NCI-H345 treated with DMSO at 0.1 percent for 48 hours (cell line): ENCODE measurements at regions not wholly inside any gene's neighbourhood (a gene's known extent, or its start where the extent isn't known, plus 50 kb on each side); places are given as distances from the start of the nearest gene placed in this dataset.
"Not testable (repeated sequence)": the region's sequence is repeated elsewhere in the genome, so short reads cannot be mapped to it uniquely, and the experiment has no call there.

Experiments used
- DNase-seq: peaks from one replicate; lab custom pipeline; 2025; ENCODE audit not compliant: unreplicated experiment; lab: John Stamatoyannopoulos, UW

- DNase-seq = no peak
Measured at GRCh38 chr13:99792079-99792921, 179.3 kb downstream of the ZIC5 start.

DNA sequence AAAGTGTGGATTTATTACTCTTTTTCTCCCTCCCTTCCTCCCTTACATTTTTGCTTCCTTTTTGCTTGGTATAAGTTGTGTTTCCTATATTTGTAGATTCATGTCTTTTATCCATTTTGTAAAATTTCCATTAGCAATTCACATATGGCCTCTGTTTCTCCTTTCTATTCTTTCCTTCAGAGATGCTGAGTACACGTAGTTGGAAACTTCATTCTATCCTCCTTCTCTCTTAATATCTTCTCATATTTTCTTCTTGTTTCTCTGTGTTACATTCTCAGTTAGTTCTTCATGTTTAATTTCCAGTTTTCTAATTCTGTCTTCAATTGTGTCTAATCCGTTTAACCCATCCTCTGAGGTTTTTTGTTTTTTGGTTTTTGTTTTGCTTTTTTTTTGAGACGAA lies 188.9 kb downstream of the ZIC5 start:
- no peak for DNase-seq

- DNase-seq = no peak
Measured at GRCh38 chr13:99778500-99778899, 193.1 kb downstream of the ZIC5 start.

GRCh38 chr13:99777873-99778272 lies 193.7 kb downstream of the ZIC5 start:
- DNase-seq = no peak

GRCh38 chr13:99774644-99775043 lies 196.9 kb downstream of the ZIC5 start:
- DNase-seq = no peak

DNA sequence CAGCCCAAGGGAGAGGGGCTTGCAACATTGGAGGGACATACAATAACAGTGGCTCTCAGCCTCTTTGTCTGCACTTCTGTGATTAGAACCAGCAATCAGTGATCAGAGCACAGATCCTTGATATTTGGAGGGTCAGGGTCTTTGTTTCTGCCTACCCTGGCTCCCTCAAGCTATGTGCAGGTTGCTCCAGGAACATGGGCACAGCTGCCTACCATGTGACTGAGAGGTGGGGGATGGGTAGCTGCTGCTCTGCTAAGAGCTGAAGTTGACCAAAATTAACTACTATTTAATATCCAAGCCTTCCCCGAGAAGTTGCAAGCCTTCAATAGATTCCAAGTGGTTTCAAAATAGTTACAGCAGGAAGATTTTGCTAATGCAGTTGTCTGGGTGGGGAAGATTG lies 202.6 kb downstream of the ZIC5 start:
- no peak for DNase-seq

- DNase-seq = no peak
Measured at GRCh38 chr13:99766641-99767045, 204.9 kb downstream of the ZIC5 start.

GRCh38 chr13:99765869-99766268 lies 205.7 kb downstream of the ZIC5 start:
- no peak for DNase-seq

DNA sequence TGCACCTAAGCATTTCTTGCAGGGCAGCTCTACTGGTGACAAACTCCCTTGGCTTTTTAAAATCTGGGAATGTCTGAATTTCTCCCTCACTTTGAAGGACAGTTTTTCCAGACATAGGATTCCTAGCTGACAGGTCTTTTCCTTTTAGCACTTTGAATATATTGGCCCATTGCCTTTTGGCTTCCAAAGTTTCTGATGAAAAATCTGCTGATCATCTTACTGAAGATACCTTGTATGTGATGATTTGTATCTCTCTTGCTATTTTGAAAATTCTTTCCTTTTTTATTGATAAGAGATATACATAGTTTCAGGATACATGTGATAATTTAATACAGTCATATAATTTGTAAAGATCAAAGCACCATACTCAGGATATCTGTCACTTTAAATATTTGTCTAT lies 211.1 kb downstream of the ZIC5 start:
- DNase-seq = no peak

DNA sequence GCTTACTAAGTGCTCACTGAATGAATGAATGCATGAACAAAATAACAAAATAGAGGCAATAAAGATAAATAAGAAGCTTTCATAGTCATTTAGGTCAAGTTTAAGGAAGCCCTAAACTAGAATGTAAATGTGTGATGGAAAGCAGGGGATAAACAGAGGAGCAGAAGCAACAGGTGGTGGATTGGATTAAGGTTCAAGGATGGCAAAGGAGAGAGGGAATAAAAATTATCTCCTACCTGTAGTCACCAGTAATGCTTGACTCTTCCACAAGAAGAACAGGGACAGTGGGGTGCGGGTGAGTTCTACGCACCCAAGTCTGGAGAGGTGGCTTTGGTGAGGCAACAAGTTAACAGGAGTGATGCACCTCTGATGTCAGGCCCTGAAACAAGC lies 212.4 kb downstream of the ZIC5 start:
- DNase-seq = no peak

GRCh38 chr13:99758460-99759162 lies 213.0 kb downstream of the ZIC5 start:
- DNase-seq = no peak

DNA sequence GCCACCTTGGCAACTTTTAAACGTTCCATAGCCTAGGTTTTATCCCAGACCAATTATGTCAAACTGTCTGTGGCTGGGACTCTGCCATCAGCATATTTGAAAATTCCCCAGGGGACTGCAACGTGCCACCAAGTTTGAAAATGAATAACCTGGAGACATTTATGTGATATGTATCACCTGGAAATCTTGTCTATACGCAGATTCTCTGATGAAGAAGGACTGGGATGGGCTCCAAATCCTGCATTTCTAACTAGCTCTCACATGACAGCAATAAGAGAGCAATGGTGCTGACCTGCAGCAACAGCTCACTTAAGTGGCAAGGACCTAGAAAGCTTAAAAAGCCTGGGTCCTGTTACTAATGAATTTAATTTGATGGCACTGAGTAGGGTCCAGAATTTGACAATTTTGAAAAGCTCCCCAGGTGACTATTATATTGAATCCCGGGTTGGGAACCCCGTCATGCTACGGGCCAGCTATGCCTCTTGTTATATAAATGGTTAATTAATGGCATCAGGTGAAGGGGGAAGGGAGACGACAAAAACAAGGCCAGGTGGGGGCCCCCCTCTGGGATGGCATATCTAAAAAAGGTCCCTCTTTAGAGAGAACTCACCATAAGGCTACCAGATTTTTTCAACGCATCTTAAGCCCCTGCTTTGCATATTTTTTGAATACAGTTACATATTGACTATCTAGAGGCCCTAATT lies 213.7 kb downstream of the ZIC5 start:
- no peak for DNase-seq

DNA sequence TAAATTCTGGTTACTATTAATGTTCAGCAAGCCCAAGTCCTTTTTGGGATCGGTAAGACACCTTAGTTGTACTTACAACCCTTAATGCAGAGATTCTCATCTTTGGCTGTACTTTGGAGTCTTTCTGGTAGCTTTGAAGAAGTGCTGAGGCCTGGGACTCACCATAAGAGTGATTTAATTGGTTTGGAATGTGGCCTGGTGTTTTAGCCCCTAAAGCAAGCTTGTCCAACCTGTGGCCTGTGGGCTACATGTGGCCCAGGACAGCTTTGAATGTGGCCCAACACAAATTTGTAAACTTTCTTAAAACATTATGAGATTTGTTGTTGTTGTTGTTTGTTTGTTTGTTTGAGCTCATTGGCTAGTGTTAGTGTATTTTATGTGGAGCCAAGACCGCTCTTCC lies 215.3 kb downstream of the ZIC5 start:
- DNase-seq = no peak

- not testable (repeated sequence) for DNase-seq
Measured at GRCh38 chr13:99754750-99755149, 216.8 kb downstream of the ZIC5 start.

GRCh38 chr13:99752373-99752772 lies 219.2 kb downstream of the ZIC5 start:
- no peak for DNase-seq

GRCh38 chr13:99751517-99752199 lies 219.9 kb downstream of the ZIC5 start:
- DNase-seq = no peak

- DNase-seq = no peak
Measured at GRCh38 chr13:99750951-99751350, 220.6 kb downstream of the ZIC5 start.

DNA sequence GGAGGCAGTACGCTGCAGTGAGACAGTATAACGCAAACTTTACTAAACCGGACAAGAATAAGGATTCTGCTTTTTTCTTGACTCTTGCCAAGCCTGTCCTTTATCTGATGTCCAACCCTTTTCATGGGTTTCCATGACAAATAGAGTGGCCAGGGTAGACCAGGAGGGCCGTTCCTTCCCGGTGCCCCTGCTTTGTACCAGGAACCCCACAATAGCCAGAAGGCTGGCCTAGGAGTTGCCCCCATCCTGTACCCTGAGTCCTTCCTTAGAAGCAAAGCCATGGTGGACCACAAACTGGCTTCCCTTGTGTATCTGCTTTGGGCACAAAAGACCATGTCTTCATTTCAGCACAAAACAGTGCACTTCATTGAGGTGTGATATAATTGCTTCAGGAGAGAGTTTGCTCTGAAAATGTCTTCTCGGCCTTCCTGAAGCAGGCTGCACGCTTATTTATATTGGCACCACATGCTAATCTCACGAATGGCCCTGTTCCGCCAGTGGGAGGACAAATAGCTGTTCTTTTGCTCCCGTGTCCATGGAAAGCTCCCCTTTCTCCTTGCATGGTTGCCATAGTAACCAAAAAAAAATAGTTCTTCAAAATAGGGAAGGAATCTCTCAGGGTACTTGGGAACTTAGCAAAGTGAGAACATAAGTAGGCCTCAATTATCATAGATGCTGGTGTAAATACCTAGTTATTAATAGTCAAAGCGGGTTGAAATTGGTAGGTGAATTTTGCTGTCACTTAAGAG lies 222.1 kb downstream of the ZIC5 start:
- no peak for DNase-seq

DNA sequence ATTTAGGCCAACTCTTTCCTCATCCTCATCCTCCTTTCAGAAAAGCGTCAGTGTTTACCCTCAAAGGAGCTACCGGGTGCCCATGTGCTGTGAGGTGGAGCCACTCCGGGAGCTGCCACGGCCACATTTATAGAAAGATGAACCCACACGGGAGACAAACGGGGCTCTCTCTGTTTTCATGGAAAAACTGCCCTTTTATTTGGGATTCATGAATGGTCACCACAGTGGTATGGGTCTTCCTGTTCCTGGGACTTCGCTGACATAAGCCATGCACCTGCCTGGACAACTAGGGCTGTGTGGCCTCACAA lies 224.2 kb downstream of the ZIC5 start:
- no peak for DNase-seq

DNA sequence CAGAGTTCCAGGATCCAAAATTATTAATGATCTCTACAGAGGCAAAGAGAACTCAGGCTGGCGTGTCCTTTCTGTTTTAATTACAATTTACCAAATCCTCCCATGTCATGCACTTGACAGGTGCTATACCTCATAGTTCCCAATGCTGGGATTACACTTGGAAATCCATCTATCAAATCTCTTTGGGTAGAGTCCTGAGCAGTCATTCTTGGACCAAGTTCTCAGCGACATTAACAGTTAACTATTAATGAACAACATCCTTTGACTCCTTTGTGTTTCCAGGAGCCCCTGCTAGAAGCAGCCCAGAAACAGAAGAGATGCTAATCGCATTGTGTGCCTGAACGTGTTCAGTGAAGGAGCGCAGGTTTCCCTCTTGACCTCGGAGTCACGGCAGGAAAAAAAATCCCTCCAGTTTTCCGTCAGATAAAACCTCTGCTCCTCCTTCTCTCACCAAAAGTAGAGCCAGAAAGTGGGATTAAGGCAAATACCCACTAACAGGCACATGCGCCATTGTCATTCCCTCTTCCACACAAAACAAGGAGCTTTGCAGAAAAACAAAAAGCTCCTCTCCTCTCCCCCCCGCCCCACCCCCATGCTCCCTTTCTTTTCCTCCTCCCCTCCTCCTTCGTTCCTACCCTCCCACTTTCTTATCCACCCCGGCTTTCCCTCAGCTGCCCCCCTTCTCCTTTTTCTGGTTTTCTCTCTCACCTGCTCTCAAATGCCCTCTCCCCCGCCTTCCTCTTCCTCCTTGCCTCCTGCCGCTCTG lies 224.7 kb downstream of the ZIC5 start:
- DNase-seq = no peak
